Dedifferentiated amniotic fluid mesenchymal stem cell (primary cell): ENCODE measurements at regions not wholly inside any gene's neighbourhood (a gene's known extent, or its start where the extent isn't known, plus 50 kb on each side); places are given as distances from the start of the nearest gene placed in this dataset.
"Not testable (repeated sequence)": the region's sequence is repeated elsewhere in the genome, so short reads cannot be mapped to it uniquely, and the experiment has no call there.

Experiments
- DNase-seq: peaks from one replicate; pipeline ENCODE4 v3.0.0-alpha.2; 2016; ENCODE audit errors: extremely low spot score

GRCh38 chr12:43252585-43252984 is 299.4 kb downstream of the ADAMTS20 start:
- no peak for DNase-seq

- DNase-seq, result no peak
These were observed 306.1 kb downstream of the ADAMTS20 start for GRCh38 chr12:43245947-43246346.

DNA sequence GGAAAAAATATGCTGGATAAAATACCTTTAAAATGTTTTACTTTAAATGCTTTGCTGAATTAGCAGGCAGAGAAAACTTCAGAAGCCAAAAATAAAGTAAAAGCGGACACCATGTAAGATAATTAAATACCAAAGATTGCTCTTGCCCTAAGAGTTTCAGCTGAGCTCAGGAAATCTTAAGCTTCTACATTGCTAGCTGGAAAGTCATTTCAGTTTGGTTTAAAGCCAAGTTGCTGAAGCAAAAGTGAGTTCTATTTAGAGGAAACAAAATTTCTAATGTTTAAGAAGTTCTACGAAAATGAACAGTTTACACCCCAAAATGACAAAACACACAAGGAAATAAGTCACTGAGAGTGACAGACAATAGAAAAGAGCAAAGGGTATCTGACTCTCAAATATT is 310.0 kb downstream of the ADAMTS20 start:
- DNase-seq, result peak; percentile 61

GRCh38 chr12:43238281-43238680 is 313.7 kb downstream of the ADAMTS20 start:
- DNase-seq, result no peak

DNA sequence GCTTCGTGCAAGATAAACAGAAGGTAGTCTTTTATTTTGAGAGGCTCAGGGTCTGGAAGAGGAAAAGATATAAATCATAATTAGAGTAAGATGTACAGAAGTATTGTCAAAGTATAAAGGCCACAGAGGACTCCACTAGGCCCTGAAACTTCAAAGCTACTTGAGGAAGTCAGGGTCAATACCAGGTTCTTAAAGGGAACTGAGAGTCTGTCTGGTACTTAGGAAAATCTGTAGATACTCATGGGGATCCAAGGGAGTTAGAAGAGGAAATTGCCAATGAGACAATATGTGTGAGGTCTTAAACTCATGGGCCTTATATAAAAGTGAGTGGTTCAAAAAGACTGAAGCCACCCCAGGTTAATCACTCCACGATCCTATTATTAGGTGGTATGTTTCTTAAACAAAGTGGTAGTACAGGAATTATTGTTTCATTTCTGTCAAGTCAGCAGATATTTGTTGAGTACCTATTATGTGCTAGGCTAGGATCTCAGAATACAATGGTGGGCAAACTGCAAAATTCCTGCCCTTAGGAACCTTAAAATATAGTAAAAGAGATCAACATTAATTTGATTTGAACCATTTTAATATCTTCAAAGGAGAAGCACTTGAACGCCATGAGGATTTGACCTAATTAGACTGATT is 314.6 kb downstream of the ADAMTS20 start:
- no peak for DNase-seq

DNA sequence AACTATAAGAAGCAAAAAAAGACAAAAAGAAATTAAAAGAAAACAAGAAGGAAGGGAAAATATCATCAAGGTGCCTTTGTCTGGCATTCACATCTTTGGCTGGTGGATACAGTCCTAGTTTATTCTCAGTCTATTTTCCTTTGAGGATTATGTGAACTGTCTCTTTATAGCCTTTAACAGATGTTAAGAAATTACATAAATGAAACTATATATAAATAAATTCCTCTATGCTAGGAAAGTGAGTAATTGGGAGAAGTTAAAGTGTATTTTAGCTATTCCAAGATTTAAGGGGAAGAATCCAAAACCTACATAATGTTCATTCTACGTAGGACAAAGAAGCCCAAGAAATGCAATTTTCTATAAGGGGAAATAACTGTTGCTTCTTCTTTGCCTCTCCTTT is 316.3 kb downstream of the ADAMTS20 start:
- DNase-seq, result no peak

GRCh38 chr12:43233861-43234260 is 318.1 kb downstream of the ADAMTS20 start:
- no peak for DNase-seq

GRCh38 chr12:43226151-43226550 is 325.9 kb downstream of the ADAMTS20 start:
- no peak for DNase-seq

DNA sequence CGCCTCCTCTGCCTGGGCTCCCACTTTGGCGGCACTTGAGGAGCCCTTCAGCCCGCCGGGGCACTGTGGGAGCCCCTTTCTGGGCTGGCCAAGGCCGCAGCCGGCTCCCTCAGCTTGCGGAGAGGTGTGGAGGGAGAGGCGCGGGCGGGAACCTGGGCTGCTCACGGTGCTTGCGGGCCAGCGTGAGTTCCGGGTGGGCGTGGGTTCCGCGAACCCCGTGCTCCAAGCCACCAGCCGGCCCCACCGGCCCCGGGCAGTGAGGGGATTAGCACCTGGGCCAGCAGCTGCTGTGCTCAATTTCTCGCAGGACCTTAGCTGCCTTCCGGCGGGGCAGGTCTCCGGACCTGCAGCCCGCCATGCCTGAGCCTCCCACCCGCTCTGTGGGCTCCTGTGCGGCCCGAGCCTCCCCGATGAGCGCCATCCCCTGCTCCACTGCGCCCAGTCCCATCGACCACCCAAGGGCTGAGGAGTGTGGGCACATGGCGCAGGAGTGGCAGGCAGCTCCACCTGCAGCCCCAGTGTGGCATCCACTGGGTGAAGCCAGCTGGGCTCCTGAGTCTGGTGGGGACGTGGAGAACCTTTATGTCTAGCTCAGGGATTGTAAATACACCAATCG is 327.7 kb downstream of the ADAMTS20 start:
- not testable (repeated sequence) for DNase-seq

DNA sequence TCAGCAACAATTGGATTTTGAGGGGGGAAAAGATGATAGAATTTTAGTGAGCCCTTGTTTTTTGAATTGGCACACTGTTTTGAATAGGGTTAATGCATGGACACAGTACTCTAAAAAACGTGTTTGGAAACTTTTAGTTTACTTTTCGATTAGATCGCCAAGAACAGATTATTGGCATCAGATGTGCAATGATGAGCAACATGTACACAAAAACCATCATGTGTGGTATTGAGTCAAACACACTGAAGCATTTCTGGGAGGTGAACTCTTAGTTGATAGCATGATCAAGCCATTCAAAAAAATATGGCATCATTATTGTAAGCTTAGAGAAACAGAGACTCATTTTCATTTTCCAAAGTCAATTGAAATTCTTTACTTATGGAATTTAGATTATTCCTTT is 329.2 kb downstream of the ADAMTS20 start:
- no peak for DNase-seq

- no peak for DNase-seq
These were observed 330.8 kb downstream of the ADAMTS20 start for GRCh38 chr12:43221216-43221615.

DNA sequence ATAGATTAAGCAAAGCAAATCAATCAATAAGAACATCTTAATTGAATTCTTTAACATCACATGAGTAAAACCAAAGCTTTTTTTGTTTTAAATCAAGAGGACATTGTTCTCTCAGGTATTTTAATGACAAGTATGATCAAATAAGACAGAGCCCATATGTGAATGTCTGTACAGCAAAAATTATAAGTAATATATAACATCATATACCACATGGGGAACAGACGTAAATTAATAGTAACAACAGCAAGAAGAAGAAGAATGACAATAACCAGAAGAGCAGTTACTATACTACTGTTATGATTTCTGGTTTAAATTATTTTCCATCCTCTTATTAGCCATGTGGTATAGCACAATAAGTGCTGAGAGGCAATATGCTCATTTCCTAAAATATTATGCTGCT is 335.5 kb downstream of the ADAMTS20 start:
- DNase-seq, result no peak

GRCh38 chr12:43214166-43214565 is 337.8 kb downstream of the ADAMTS20 start:
- no peak for DNase-seq

DNA sequence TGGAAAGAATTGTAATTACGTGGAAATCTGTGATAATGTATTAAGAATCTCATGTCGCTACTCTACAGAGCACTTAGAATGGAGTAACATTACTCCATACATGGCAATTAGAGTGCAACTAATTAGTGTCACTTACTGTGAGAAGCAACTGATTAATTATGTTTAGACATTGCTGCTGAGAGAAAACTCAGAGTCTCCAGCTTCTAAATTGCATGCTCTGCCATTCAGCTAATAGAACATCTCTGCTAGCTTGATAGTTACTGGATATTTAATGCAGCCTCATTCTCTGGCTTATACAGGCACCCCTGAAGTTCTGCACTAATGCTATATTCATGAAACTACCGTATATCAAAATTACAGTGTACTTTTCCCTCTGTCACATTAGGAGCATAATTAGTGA is 338.4 kb downstream of the ADAMTS20 start:
- no peak for DNase-seq

DNA sequence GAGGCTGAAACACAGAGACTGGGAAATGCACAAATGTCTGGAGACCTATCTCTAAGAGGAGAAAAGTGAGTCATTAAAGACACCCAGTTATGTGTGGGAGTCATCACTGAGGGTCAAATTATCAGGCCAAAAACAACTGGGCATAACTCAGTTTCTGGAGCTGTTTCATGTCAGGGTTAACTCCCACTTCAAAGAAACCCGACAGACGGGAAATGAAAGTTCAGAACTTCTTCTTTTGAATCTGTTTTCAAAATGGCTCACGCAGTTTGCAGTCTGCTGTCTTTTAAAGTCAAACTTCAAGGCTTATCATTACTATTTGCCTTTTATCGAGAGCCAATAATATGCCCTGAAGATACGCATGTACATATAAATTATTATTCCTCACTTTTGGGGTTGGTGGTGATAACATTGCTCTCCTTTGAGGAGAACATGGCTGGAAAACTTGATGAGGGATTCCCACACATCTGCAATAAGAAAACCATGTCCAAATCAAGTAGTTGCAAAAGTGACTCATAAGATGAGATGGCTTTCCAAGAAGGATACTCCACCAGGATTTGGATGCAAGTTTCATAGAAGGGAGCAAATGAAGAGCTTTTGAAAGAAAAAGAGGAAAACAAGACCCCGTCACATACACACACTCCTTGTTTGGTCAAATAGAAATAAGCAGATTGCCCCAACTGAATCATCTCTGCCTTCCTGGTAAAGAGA is 341.4 kb downstream of the ADAMTS20 start:
- DNase-seq, result no peak

DNA sequence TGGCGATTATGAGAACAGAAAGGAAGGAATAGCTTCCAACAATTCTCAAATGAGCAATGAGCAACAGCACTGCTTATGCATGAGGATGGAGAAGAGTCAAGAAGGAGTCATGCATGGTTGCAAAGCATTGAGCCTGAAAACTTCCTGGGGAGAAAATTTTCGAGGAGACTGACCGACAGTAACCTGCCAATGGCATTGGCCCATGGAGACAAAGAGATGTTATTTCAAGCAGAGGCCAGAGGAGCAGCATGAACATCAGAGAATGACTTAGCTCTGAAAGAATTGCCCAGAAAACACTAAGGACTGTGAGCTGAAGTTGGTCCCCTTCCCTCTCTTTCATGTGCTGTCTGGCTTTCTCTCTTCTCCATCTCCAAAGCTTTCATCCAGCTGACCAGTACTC is 343.4 kb downstream of the ADAMTS20 start:
- DNase-seq, result peak; percentile 68

DNA sequence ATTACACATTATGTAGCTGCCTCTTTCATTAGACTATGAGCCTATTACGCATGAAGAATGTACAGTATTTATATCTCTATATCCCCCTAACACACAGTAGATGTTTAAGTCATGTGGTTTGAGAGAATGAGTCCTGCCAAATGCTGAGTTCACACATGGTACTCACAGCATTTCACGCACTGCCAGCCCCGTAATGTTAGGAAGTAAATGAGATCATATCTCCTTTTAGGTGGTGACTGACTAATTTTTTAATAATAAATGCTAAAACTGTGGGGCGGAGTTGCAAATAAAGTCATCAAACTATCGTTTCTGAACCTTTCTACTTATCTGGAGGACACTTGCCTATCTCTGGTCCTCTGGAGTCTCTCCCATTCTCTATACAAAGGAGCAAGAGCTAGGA is 343.8 kb downstream of the ADAMTS20 start:
- no peak for DNase-seq

DNA sequence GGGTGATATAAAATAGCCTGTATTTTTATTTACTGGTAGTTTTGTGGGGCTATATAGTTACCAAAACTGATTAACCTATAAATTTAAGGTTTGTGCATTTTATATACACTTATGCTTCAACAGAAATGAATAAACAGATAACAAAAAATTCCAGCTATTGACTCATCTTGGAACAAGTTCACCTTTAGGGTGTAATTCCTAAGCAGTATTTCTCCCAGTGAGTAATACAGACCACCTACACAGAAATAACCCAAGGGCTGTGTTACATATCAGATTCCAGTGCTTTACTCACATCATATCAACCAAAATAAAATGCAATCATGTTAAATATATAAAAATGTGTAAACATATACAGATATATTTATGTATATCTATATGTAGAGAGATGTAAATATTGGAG is 345.6 kb downstream of the ADAMTS20 start:
- DNase-seq, result no peak

GRCh38 chr12:43198608-43199007 is 353.4 kb downstream of the ADAMTS20 start:
- no peak for DNase-seq

GRCh38 chr12:43196268-43196907 is 355.6 kb downstream of the ADAMTS20 start:
- no peak for DNase-seq

DNA sequence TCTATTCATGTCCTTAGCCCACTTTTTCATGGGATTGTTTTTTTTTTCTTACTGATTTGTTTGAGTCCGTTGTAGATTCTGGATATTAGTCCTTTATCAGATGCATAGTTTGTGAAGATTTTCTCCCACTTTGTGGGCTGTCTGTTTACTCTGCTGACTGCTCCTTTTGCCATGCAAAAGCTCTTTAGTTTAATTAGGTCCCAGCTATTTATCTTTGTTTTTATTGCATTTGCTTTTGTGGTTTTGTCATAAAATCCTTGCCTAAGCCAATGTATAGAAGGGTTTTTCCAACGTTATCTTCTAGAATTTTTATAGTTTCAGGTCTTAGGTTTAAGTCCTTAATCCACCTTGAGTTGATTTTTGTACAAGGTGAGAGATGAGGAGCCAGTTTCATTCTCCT is 358.9 kb downstream of the ADAMTS20 start:
- not testable (repeated sequence) for DNase-seq

DNA sequence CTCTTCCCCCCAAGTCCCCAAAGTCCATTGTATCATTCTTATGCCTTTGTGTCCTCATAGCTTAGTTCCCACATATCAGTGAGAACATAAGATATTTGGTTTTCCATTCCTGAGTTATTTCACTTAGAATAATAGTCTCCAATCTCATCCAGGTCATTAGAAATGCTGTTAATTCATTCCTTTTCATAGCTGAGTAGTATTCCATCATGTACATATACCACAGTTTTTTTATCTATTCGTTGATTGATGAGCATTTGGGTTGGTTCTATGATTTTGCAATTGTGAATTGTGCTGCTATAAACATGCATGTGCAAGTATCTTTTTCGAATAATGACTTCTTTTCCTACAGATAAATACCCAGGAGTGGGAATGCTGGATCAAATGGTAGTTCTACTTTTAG is 359.6 kb downstream of the ADAMTS20 start:
- DNase-seq, result not testable (repeated sequence)

- no peak for DNase-seq
These were observed 371.8 kb downstream of the ADAMTS20 start for GRCh38 chr12:43180242-43180641.
